ENCODE measurements at regions not wholly inside any gene's neighbourhood (a gene's known extent, or its start where the extent isn't known, plus 50 kb on each side); places are given as distances from the start of the nearest gene placed in this dataset.

GRCh38 chr2:151175864-151176263, 85.8 kb downstream of the RBM43 start (continued):
- no peak for TF ChIP-seq REST (IDR thresholded peaks at IDR 0.05; ENCODE audit: low read depth)
- TF ChIP-seq SP1 (IDR thresholded peaks at IDR 0.05; ENCODE audit: low read depth), result no peak
- TF ChIP-seq CBX3 (IDR thresholded peaks at IDR 0.05; ENCODE audit: low read depth), result no peak
- no peak for TF ChIP-seq ELF1 (IDR thresholded peaks at IDR 0.05; ENCODE audit: borderline replicate concordance, low read depth)
- no peak for TF ChIP-seq YY1 (IDR thresholded peaks at IDR 0.05; ENCODE audit: extremely low read depth, insufficient replicate concordance, low read depth, low read length)
- TF ChIP-seq POLR2AphosphoS5 (IDR thresholded peaks at IDR 0.05; ENCODE audit: low read depth, low read length), result no peak

- ChIA-PET RAD21 (ENCODE audit: low non-redundant PET in 1 of 2, low total read pairs in 2 of 2, uncharacterized antibody in 2 of 2, unreplicated experiment in 2 of 2) (no interaction called here), CTCF (interaction anchor here (1.4 kb wide), 1 partner anchor 65 kb away, joined by 3 read pairs; no protein-coding TSS in a partner anchor), POLR2A (no interaction called here)
- no peak overlapping the region for H3K4me2 ChIP-seq (ENCODE audit: low read length)
- no peak overlapping the region for H3K4me3 ChIP-seq (replicated peaks in 1 of 2; ENCODE audit: low read depth in 1 of 2, low read length in 2 of 2)
- H3K9ac ChIP-seq (ENCODE audit: low read length), result no peak overlapping the region
- no peaks in the 10 kb centered on the region for H3K27me3 ChIP-seq (ENCODE audit: insufficient read depth, low read length)
- no peak overlapping the region for H2AFZ ChIP-seq (ENCODE audit: low read depth, low read length, poor library complexity, severe bottlenecking)
- H3K79me2 ChIP-seq (ENCODE audit: insufficient read depth, low read length), result no peaks in the 10 kb centered on the region
- DNase-seq (ENCODE audit: low read depth, low spot score) (no peak), ATAC-seq (no peak)
- no peaks in the 10 kb centered on the region for H4K20me1 ChIP-seq (ENCODE audit: insufficient read depth)
- no TSS peak for BruUV-seq (replicated peaks)
- H3K4me1 ChIP-seq (ENCODE audit: control insufficient read depth in 1 of 2, insufficient read depth in 2 of 2, low read length in 2 of 2), result no peaks in the 10 kb centered on the region
- TF ChIP-seq FOSL1 (IDR thresholded peaks at IDR 0.05; ENCODE audit: low read depth) (no peak), JUND (IDR thresholded peaks at IDR 0.05) (no peak), ZFX (IDR thresholded peaks at IDR 0.05) (no peak), YY1 (IDR thresholded peaks at IDR 0.05; ENCODE audit: extremely low read depth, insufficient replicate concordance, low read depth, low read length) (no peak), REST (IDR thresholded peaks at IDR 0.05; ENCODE audit: low read depth) (no peak), SIN3A (IDR thresholded peaks at IDR 0.05; ENCODE audit: low read depth) (no peak), POLR2A (IDR thresholded peaks at IDR 0.05; ENCODE audit: borderline replicate concordance, extremely low read depth, insufficient read depth, insufficient read length) (no peak), ELF1 (IDR thresholded peaks at IDR 0.05; ENCODE audit: borderline replicate concordance, low read depth) (no peak), ZNF274 (IDR thresholded peaks at IDR 0.05; ENCODE audit: low read depth, low read length) (no peak), SP1 (IDR thresholded peaks at IDR 0.05; ENCODE audit: low read depth) (no peak), CBX3 (IDR thresholded peaks at IDR 0.05; ENCODE audit: low read depth) (no peak), MAX (IDR thresholded peaks at IDR 0.05) (no peak)
- no peaks in the 10 kb centered on the region for H3K9me2 ChIP-seq (ENCODE audit: insufficient read depth)
- H3K36me3 ChIP-seq (ENCODE audit: control insufficient read depth in 1 of 2, insufficient read depth in 2 of 2, low read length in 2 of 2), result no peaks in the 10 kb centered on the region
- intact Hi-C loops (cut with micrococcal nuclease), result no loop called here
- H3K27ac ChIP-seq (ENCODE audit: low read depth, low read length), result no peak overlapping the region
- H3K9me3 ChIP-seq (ENCODE audit: control insufficient read depth in 1 of 2, insufficient read depth in 1 of 2, low read depth in 1 of 2, low read length in 2 of 2), result no peaks in the 10 kb centered on the region
Measured at GRCh38 chr2:151174127-151174526, 87.5 kb downstream of the RBM43 start.
